Mesothelial cell of epicardium (in vitro differentiated cells): ENCODE measurements at regions not wholly inside any gene's neighbourhood (a gene's known extent, or its start where the extent isn't known, plus 50 kb on each side); places are given as distances from the start of the nearest gene placed in this dataset.

Source experiments
- DNase-seq, 2 experiments: peaks; one replicate each; pipeline ENCODE4 v3.0.0; 2021; ENCODE audit warnings: low spot score in 2 of 2; ENCODE audit not compliant: unreplicated experiment in 2 of 2
- H3K27ac Mint-ChIP-seq: 2 replicates; pipeline ENCODE4 v1.8.0; 2021; ENCODE audit warnings: mixed read lengths
- H3K27me3 Mint-ChIP-seq: 2 replicates; pipeline ENCODE4 v1.8.0; 2021; ENCODE audit warnings: low read depth, mixed read lengths
- H3K36me3 Mint-ChIP-seq: 2 replicates; pipeline ENCODE4 v1.8.0; 2021; ENCODE audit warnings: mixed read lengths
- H3K4me1 Mint-ChIP-seq: 2 replicates; pipeline ENCODE4 v1.8.0; 2021; ENCODE audit warnings: mixed read lengths
- H3K4me3 Mint-ChIP-seq: 2 replicates; pipeline ENCODE4 v1.8.0; 2021; ENCODE audit warnings: mild to moderate bottlenecking, moderate library complexity, mixed read lengths
- H3K9me3 Mint-ChIP-seq: 2 replicates; pipeline ENCODE4 v1.8.0; 2021; ENCODE audit warnings: mixed read lengths
- TF ChIP-seq, protein P1 (sequence below): fragments of 200-600 bp; sonication (generic); IDR thresholded peaks from one replicate; pipeline ENCODE4 v1.5.0; 2021; ENCODE audit warnings: antibody characterized with exemption; ENCODE audit not compliant: unreplicated experiment

GRCh38 chr2:14263053-14263452, 369.5 kb upstream of the LRATD1 start:
- TF ChIP-seq, protein P1, sequence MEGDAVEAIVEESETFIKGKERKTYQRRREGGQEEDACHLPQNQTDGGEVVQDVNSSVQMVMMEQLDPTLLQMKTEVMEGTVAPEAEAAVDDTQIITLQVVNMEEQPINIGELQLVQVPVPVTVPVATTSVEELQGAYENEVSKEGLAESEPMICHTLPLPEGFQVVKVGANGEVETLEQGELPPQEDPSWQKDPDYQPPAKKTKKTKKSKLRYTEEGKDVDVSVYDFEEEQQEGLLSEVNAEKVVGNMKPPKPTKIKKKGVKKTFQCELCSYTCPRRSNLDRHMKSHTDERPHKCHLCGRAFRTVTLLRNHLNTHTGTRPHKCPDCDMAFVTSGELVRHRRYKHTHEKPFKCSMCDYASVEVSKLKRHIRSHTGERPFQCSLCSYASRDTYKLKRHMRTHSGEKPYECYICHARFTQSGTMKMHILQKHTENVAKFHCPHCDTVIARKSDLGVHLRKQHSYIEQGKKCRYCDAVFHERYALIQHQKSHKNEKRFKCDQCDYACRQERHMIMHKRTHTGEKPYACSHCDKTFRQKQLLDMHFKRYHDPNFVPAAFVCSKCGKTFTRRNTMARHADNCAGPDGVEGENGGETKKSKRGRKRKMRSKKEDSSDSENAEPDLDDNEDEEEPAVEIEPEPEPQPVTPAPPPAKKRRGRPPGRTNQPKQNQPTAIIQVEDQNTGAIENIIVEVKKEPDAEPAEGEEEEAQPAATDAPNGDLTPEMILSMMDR, result no peak
- Mint-ChIP-seq H3K4me3 (no peak overlapping the region), H3K36me3 (no peaks in the 10 kb centered on the region), H3K9me3 (peaks cover 3% of the 10 kb centered on the region), H3K27ac (no peak overlapping the region), H3K4me1 (peaks cover 6% of the 10 kb centered on the region), H3K27me3 (no peaks in the 10 kb centered on the region)
- no peak for DNase-seq

DNA sequence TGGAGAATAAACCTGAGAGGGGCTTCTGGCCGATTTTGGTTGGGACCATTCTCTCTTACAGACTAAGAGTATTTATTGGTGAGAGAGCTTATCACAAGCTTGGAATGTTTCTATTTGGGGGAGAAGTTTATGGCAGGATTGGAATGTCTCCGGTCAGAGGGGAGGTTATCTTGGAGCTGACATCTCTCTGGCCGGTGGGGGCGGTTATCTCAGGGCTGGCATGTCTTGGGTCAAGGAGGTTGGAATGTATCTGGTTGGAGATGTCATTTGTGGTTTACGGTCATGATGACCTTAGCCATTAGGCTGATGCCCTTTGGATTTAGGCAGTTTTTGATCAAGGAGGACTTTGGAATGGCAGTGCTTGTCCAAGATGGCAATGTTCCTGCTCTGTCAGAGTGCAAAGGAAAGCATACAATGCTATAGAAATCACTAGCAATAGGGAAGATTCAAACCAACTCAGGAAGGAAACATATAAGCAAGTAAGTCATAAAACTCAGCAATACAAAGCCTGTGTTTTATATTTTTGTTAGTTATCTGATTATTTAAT, 362.4 kb upstream of the LRATD1 start:
- Mint-ChIP-seq H3K27ac (no peak overlapping the region), H3K36me3 (no peaks in the 10 kb centered on the region), H3K27me3 (no peaks in the 10 kb centered on the region), H3K4me3 (no peak overlapping the region), H3K9me3 (peaks cover 9% of the 10 kb centered on the region), H3K4me1 (peaks cover 6% of the 10 kb centered on the region)
- TF ChIP-seq, protein P1, result no peak
- no peak for DNase-seq

DNA sequence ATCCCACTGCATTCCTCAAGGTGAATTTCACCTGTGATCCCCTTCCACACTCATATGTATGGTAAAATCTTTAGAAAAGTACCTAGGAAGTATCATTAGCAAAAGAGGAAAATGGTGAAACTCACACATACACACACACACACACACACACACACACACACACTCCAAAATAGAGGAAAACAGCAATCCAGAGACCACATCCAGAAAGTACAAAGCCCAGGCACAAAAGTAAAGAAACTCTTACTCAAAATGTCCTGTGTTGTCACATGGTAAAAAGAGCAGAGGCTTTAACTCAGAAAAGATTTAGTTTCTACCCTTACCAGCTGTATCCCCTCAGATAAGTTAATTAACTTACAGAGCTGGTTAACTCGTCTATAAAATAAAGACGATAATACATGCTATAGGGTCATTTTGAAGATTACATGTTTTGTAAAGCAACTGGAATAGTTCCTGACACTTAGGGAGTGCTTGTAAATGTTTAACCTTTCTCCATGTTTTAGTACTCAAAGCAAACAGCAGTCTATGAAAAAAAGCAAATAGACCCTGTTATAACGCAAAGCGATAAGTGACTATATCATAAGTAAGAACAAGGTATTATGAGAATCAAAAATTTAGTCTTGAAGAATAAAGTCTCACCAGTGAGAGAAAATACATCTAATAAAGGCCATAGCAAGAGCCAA, 360.0 kb upstream of the LRATD1 start:
- peaks cover 14% of the 10 kb centered on the region for H3K9me3 Mint-ChIP-seq
- H3K36me3 Mint-ChIP-seq, result no peaks in the 10 kb centered on the region
- H3K27me3 Mint-ChIP-seq, result no peaks in the 10 kb centered on the region
- H3K27ac Mint-ChIP-seq, result no peak overlapping the region
- no peak overlapping the region for H3K4me3 Mint-ChIP-seq
- no peak for DNase-seq
- H3K4me1 Mint-ChIP-seq, result no peaks in the 10 kb centered on the region
- TF ChIP-seq, protein P1, result no peak

- Mint-ChIP-seq H3K9me3 (peaks cover 22% of the 10 kb centered on the region), H3K36me3 (no peaks in the 10 kb centered on the region), H3K27me3 (no peaks in the 10 kb centered on the region), H3K27ac (no peak overlapping the region), H3K4me3 (no peak overlapping the region), H3K4me1 (no peaks in the 10 kb centered on the region)
- DNase-seq, result no peak
- TF ChIP-seq, protein P1, result no peak
Observed at GRCh38 chr2:14273650-14274049, 358.9 kb upstream of the LRATD1 start.

DNA sequence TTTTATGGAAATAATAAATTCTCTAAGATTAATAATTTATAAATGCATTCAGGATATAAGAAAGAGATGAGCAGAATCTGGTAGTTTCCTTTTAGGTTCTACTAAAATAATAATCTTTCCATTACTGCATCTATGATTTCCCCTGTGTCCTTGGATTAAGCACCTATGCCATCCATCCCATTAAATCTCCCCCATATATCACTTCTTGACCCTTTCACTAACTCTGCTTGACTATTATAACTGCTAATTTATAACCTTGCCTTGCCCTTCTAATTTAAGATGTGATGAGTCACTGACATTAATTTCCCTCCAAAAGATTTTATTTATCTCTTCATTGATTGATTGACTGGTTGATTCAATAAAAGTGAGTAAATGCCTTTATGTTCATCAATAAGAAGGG, 348.3 kb upstream of the LRATD1 start:
- Mint-ChIP-seq H3K27me3 (no peaks in the 10 kb centered on the region), H3K27ac (no peak overlapping the region), H3K36me3 (no peaks in the 10 kb centered on the region), H3K4me1 (peaks cover 4% of the 10 kb centered on the region), H3K4me3 (no peak overlapping the region), H3K9me3 (no peaks in the 10 kb centered on the region)
- TF ChIP-seq, protein P1, result no peak
- DNase-seq, result no peak
